Stimulated activated CD4-positive, alpha-beta T cell treated with anti-CD3 and anti-CD28 coated beads, Interleukin-4, amount 100 ng/mL, for 1 hour (primary cell): ENCODE measurements at regions not wholly inside any gene's neighbourhood (a gene's known extent, or its start where the extent isn't known, plus 50 kb on each side); places are given as distances from the start of the nearest gene placed in this dataset.
A peak's percentile ranks its signal among the peaks of the same experiment; 100 is the strongest.
"Not testable (repeated sequence)": the region's sequence is repeated elsewhere in the genome, so short reads cannot be mapped to it uniquely, and the experiment has no call there.

Experiments used
- DNase-seq: peaks from one replicate; pipeline ENCODE4 v3.0.0-alpha.2; 2020

GRCh38 chr1:241447031-241447644 lies 72.4 kb downstream of the FH start:
- no peak for DNase-seq

GRCh38 chr1:241444836-241445235 lies 74.7 kb downstream of the FH start:
- DNase-seq = no peak

GRCh38 chr1:241443561-241443960 lies 76.0 kb downstream of the FH start:
- no peak for DNase-seq

GRCh38 chr1:241442686-241443085 lies 76.9 kb downstream of the FH start:
- no peak for DNase-seq

- no peak for DNase-seq
Measured at GRCh38 chr1:241440904-241441303, 78.7 kb downstream of the FH start.

- not testable (repeated sequence) for DNase-seq
Measured at GRCh38 chr1:241438686-241439085, 80.9 kb downstream of the FH start.

GRCh38 chr1:241432241-241432640 lies 75.2 kb upstream of the RGS7 start:
- no peak for DNase-seq

GRCh38 chr1:241425091-241425490 lies 68.1 kb upstream of the RGS7 start:
- not testable (repeated sequence) for DNase-seq

GRCh38 chr1:241424480-241424971 lies 67.5 kb upstream of the RGS7 start:
- no peak for DNase-seq

GRCh38 chr1:241423541-241424479 lies 66.8 kb upstream of the RGS7 start:
- DNase-seq = peak; percentile 5

GRCh38 chr1:241422470-241422869 lies 65.5 kb upstream of the RGS7 start:
- DNase-seq = no peak

- DNase-seq = no peak
Measured at GRCh38 chr1:241419986-241420385, 63.0 kb upstream of the RGS7 start.

GRCh38 chr1:241417258-241417657 lies 60.3 kb upstream of the RGS7 start:
- no peak for DNase-seq

GRCh38 chr1:241413974-241414373 lies 57.0 kb upstream of the RGS7 start:
- DNase-seq = no peak

GRCh38 chr1:241413386-241413785 lies 56.4 kb upstream of the RGS7 start:
- DNase-seq = no peak

- no peak for DNase-seq
Measured at GRCh38 chr1:241412646-241413045, 55.6 kb upstream of the RGS7 start.

GRCh38 chr1:241411776-241412338 lies 54.9 kb upstream of the RGS7 start:
- no peak for DNase-seq

- DNase-seq = no peak
Measured at GRCh38 chr1:241411056-241411775, 54.2 kb upstream of the RGS7 start.

- no peak for DNase-seq
Measured at GRCh38 chr1:241408170-241408569, 51.2 kb upstream of the RGS7 start.
